ENCODE measurements at regions not wholly inside any gene's neighbourhood (a gene's known extent, or its start where the extent isn't known, plus 50 kb on each side); places are given as distances from the start of the nearest gene placed in this dataset.

DNA sequence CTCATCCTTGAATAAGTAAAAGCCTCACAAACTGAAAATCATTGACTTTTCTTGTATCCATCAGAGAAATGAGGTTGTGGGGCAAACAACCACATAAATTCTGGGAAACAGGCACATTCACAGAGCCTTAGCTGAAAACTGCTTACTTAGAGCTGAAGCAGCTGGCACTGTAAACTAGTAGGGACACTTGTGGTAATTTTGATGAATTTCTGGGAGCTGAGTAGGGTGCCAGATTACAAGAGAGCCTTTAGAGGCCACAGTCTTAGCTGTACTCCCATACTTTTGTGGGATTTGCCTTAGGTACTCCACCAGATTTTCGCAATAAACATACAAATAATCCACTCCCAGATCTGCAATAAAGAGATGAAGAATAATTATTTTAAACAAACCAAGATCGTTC is 315.2 kb downstream of the TMX3 start:
- TF ChIP-seq POLR2A (IDR thresholded peaks at IDR 0.05): no peak
- TF ChIP-seq, protein P1, sequence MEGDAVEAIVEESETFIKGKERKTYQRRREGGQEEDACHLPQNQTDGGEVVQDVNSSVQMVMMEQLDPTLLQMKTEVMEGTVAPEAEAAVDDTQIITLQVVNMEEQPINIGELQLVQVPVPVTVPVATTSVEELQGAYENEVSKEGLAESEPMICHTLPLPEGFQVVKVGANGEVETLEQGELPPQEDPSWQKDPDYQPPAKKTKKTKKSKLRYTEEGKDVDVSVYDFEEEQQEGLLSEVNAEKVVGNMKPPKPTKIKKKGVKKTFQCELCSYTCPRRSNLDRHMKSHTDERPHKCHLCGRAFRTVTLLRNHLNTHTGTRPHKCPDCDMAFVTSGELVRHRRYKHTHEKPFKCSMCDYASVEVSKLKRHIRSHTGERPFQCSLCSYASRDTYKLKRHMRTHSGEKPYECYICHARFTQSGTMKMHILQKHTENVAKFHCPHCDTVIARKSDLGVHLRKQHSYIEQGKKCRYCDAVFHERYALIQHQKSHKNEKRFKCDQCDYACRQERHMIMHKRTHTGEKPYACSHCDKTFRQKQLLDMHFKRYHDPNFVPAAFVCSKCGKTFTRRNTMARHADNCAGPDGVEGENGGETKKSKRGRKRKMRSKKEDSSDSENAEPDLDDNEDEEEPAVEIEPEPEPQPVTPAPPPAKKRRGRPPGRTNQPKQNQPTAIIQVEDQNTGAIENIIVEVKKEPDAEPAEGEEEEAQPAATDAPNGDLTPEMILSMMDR (IDR thresholded peaks at IDR 0.05): no peak
- TF ChIP-seq EP300 (IDR thresholded peaks at IDR 0.05): no peak

All from ovary (tissue), 3 donors.